ENCODE measurements at regions not wholly inside any gene's neighbourhood (a gene's known extent, or its start where the extent isn't known, plus 50 kb on each side); places are given as distances from the start of the nearest gene placed in this dataset.
"Not testable (repeated sequence)": the region's sequence is repeated elsewhere in the genome, so short reads cannot be mapped to it uniquely, and the experiment has no call there.

GRCh38 chr10:109765838-109766237 lies 157.5 kb downstream of the XPNPEP1 start:
- H3K36me3 ChIP-seq, result no peaks in the 10 kb centered on the region
- ATAC-seq (ENCODE audit: low FRiP score in 2 of 2) (no peak), DNase-seq (no peak)
- H3K27ac ChIP-seq, result no peak overlapping the region
- no peak for TF ChIP-seq EP300 (IDR thresholded peaks at IDR 0.05)
- no peak for TF ChIP-seq CTCF (IDR thresholded peaks at IDR 0.05)
- no peak for TF ChIP-seq POLR2A (IDR thresholded peaks at IDR 0.05)
- no peak for TF ChIP-seq POLR2AphosphoS5 (IDR thresholded peaks at IDR 0.05)
- H3K27me3 ChIP-seq, result no peaks in the 10 kb centered on the region
- no peaks in the 10 kb centered on the region for H3K9me3 ChIP-seq
- WGBS, 2 donors, result 75 to 79% methylated on average over 2 of the region's 2 CpGs
- H3K4me1 ChIP-seq, result no peaks in the 10 kb centered on the region
- no peak overlapping the region for H3K4me3 ChIP-seq

GRCh38 chr10:109762555-109762954 lies 160.8 kb downstream of the XPNPEP1 start:
- no peaks in the 10 kb centered on the region for H3K9me3 ChIP-seq
- no peak overlapping the region for H3K4me3 ChIP-seq
- no peaks in the 10 kb centered on the region for H3K4me1 ChIP-seq
- no peaks in the 10 kb centered on the region for H3K36me3 ChIP-seq
- DNase-seq (no peak), ATAC-seq (ENCODE audit: low FRiP score in 2 of 2) (peak in 1 of 2 donors; percentile 65)
- H3K27ac ChIP-seq, result no peak overlapping the region
- no peaks in the 10 kb centered on the region for H3K27me3 ChIP-seq
- TF ChIP-seq EP300 (IDR thresholded peaks at IDR 0.05) (no peak), POLR2A (IDR thresholded peaks at IDR 0.05) (no peak), CTCF (IDR thresholded peaks at IDR 0.05) (no peak), POLR2AphosphoS5 (IDR thresholded peaks at IDR 0.05) (no peak)

- H3K9me3 ChIP-seq; ATAC-seq (ENCODE audit: low FRiP score in 2 of 2); H3K36me3 ChIP-seq; H3K4me1 ChIP-seq; DNase-seq; H3K27ac ChIP-seq; H3K4me3 ChIP-seq; H3K27me3 ChIP-seq: not testable (repeated sequence)
- WGBS, 2 donors, result 77 to 80% methylated on average over 6 of the region's 6 CpGs
Measured at GRCh38 chr10:109757670-109758069, 165.6 kb downstream of the XPNPEP1 start.

- no peak overlapping the region for H3K4me3 ChIP-seq
- H3K4me1 ChIP-seq, result no peaks in the 10 kb centered on the region
- no peak overlapping the region for H3K27ac ChIP-seq
- H3K9me3 ChIP-seq, result no peaks in the 10 kb centered on the region
- no peak for DNase-seq
- 76 to 87% methylated on average over 1 of the region's 1 CpG for WGBS, 2 donors
- TF ChIP-seq CTCF (IDR thresholded peaks at IDR 0.05) (no peak), EP300 (IDR thresholded peaks at IDR 0.05) (no peak), POLR2A (IDR thresholded peaks at IDR 0.05) (no peak), POLR2AphosphoS5 (IDR thresholded peaks at IDR 0.05) (no peak)
- no peak for ATAC-seq (ENCODE audit: low FRiP score in 2 of 2)
- no peaks in the 10 kb centered on the region for H3K36me3 ChIP-seq
- no peaks in the 10 kb centered on the region for H3K27me3 ChIP-seq
Measured at GRCh38 chr10:109746861-109747260, 176.4 kb downstream of the XPNPEP1 start.

GRCh38 chr10:109744020-109744419 lies 179.3 kb downstream of the XPNPEP1 start:
- no peaks in the 10 kb centered on the region for H3K4me1 ChIP-seq
- no peaks in the 10 kb centered on the region for H3K27me3 ChIP-seq
- no peaks in the 10 kb centered on the region for H3K36me3 ChIP-seq
- ATAC-seq (ENCODE audit: low FRiP score in 2 of 2) (no peak), DNase-seq (no peak)
- H3K27ac ChIP-seq, result no peak overlapping the region
- TF ChIP-seq EP300 (IDR thresholded peaks at IDR 0.05), result no peak
- no peak for TF ChIP-seq POLR2AphosphoS5 (IDR thresholded peaks at IDR 0.05)
- TF ChIP-seq CTCF (IDR thresholded peaks at IDR 0.05), result no peak
- no peak for TF ChIP-seq POLR2A (IDR thresholded peaks at IDR 0.05)
- no peaks in the 10 kb centered on the region for H3K9me3 ChIP-seq
- H3K4me3 ChIP-seq, result no peak overlapping the region

Data from upper lobe of left lung (tissue), 6 donors.